Activated CD8-positive, alpha-beta T cell treated with anti-CD3 and anti-CD28 coated beads for 36 hours (primary cell): ENCODE measurements at regions not wholly inside any gene's neighbourhood (a gene's known extent, or its start where the extent isn't known, plus 50 kb on each side); places are given as distances from the start of the nearest gene placed in this dataset.

ENCODE experiments used
- ATAC-seq: fragments of 200-7000 bp; cut with Tn5 transposase; one replicate; pipeline ENCODE4 v1.10.0; 2021; ENCODE audit warnings: mild to moderate bottlenecking, moderate library complexity
- CTCF ChIA-PET: fragments of 350-600 bp; sonication (Branson Sonifier 250); formaldehyde crosslinking; loops from one replicate; lab custom pipeline; 2021; ENCODE audit warnings: antibody characterized with exemption; lab: Charles Lee
- POLR2A ChIA-PET: fragments of 350-600 bp; sonication (Branson Sonifier 250); formaldehyde crosslinking; loops from one replicate; lab custom pipeline; 2021; ENCODE audit warnings: antibody characterized with exemption; lab: Charles Lee
- DNase-seq: peaks from one replicate; pipeline ENCODE4 v3.0.0-alpha.2; 2020
- H3K27ac Mint-ChIP-seq: one replicate; pipeline ENCODE4 v1.8.0; 2021; ENCODE audit warnings: mild to moderate bottlenecking, mixed read lengths
- H3K27me3 Mint-ChIP-seq: one replicate; pipeline ENCODE4 v1.8.0; 2021; ENCODE audit warnings: mixed read lengths
- H3K36me3 Mint-ChIP-seq: one replicate; pipeline ENCODE4 v1.8.0; 2021; ENCODE audit warnings: low read depth, mixed read lengths
- H3K4me1 Mint-ChIP-seq: one replicate; pipeline ENCODE4 v1.8.0; 2021; ENCODE audit warnings: low read depth, mixed read lengths
- H3K4me3 Mint-ChIP-seq: one replicate; pipeline ENCODE4 v1.8.0; 2021; ENCODE audit warnings: mild to moderate bottlenecking, moderate library complexity, mixed read lengths
- H3K9me3 Mint-ChIP-seq: one replicate; pipeline ENCODE4 v1.8.0; 2021; ENCODE audit warnings: mixed read lengths
- CTCF ChIP-seq: fragments of 200-600 bp; IDR thresholded peaks from one replicate; pipeline ENCODE4 v1.8.0; 2022; ENCODE audit warnings: antibody characterized with exemption, mild to moderate bottlenecking
- intact Hi-C: fragments of 100-400 bp; cut with micrococcal nuclease; formaldehyde crosslinking; loops from one replicate; pipeline ENCODE4 v1.10.0; 2022

GRCh38 chr16:7861891-7862582 is 529.4 kb downstream of the RBFOX1 start:
- Mint-ChIP-seq H3K4me1 (no peaks in the 10 kb centered on the region), H3K36me3 (no peaks in the 10 kb centered on the region), H3K27me3 (no peaks in the 10 kb centered on the region), H3K9me3 (peaks cover 8% of the 10 kb centered on the region), H3K27ac (no peak overlapping the region), H3K4me3 (no peak overlapping the region)
- POLR2A ChIA-PET = no interaction called here
- intact Hi-C loops = no loop called here
- DNase-seq = no peak
- no peak for ATAC-seq
- TF ChIP-seq CTCF = no peak
- CTCF ChIA-PET = no interaction called here

GRCh38 chr16:7853197-7853596 is 520.6 kb downstream of the RBFOX1 start:
- Mint-ChIP-seq H3K9me3 (no peaks in the 10 kb centered on the region), H3K4me3 (no peak overlapping the region), H3K27ac (no peak overlapping the region), H3K4me1 (no peaks in the 10 kb centered on the region), H3K27me3 (no peaks in the 10 kb centered on the region), H3K36me3 (no peaks in the 10 kb centered on the region)
- intact Hi-C loops = no loop called here
- no peak for TF ChIP-seq CTCF
- DNase-seq (no peak), ATAC-seq (no peak)
- ChIA-PET POLR2A (no interaction called here), CTCF (no interaction called here)

- ChIA-PET CTCF (no interaction called here), POLR2A (no interaction called here)
- Mint-ChIP-seq H3K9me3 (no peaks in the 10 kb centered on the region), H3K4me1 (no peaks in the 10 kb centered on the region), H3K4me3 (no peak overlapping the region), H3K36me3 (no peaks in the 10 kb centered on the region), H3K27me3 (no peaks in the 10 kb centered on the region), H3K27ac (no peak overlapping the region)
- TF ChIP-seq CTCF = no peak
- DNase-seq (no peak), ATAC-seq (no peak)
- intact Hi-C loops = no loop called here
These were observed 517.2 kb downstream of the RBFOX1 start for GRCh38 chr16:7849841-7850240.

- Mint-ChIP-seq H3K4me3 (no peak overlapping the region), H3K36me3 (no peaks in the 10 kb centered on the region), H3K9me3 (peaks cover 10% of the 10 kb centered on the region), H3K27ac (no peak overlapping the region), H3K4me1 (no peaks in the 10 kb centered on the region), H3K27me3 (no peaks in the 10 kb centered on the region)
- intact Hi-C loops = no loop called here
- POLR2A ChIA-PET = no interaction called here
- ATAC-seq (no peak), DNase-seq (no peak)
- no peak for TF ChIP-seq CTCF
- CTCF ChIA-PET = no interaction called here
These were observed 510.6 kb downstream of the RBFOX1 start for GRCh38 chr16:7843261-7843660.

- Mint-ChIP-seq H3K27ac (no peak overlapping the region), H3K36me3 (no peaks in the 10 kb centered on the region), H3K27me3 (no peaks in the 10 kb centered on the region), H3K9me3 (peaks cover 10% of the 10 kb centered on the region), H3K4me1 (no peaks in the 10 kb centered on the region), H3K4me3 (no peak overlapping the region)
- ATAC-seq (no peak), DNase-seq (no peak)
- ChIA-PET POLR2A (no interaction called here), CTCF (no interaction called here)
- intact Hi-C loops = no loop called here
- TF ChIP-seq CTCF = no peak
These were observed 506.9 kb downstream of the RBFOX1 start for GRCh38 chr16:7839568-7839967.
